GM12891 (cell line): ENCODE measurements at regions not wholly inside any gene's neighbourhood (a gene's known extent, or its start where the extent isn't known, plus 50 kb on each side); places are given as distances from the start of the nearest gene placed in this dataset.

Source experiments
- POLR2A ChIP-seq: IDR thresholded peaks from 2 replicates; pipeline ENCODE4 v1.6.1; 2011; ENCODE audit warnings: low read depth, low read length, control low read depth
- POLR2AphosphoS5 ChIP-seq: IDR thresholded peaks from 2 replicates; pipeline ENCODE4 v1.6.1; 2011; ENCODE audit warnings: low read depth, low read length, control low read depth
- SPI1 ChIP-seq: IDR thresholded peaks from 2 replicates; pipeline ENCODE4 v1.6.1; 2011; ENCODE audit warnings: low read depth, low read length, control low read depth
- TAF1 ChIP-seq: IDR thresholded peaks from 2 replicates; pipeline ENCODE4 v1.6.1; 2011; ENCODE audit warnings: low read depth, low read length, control low read depth

DNA sequence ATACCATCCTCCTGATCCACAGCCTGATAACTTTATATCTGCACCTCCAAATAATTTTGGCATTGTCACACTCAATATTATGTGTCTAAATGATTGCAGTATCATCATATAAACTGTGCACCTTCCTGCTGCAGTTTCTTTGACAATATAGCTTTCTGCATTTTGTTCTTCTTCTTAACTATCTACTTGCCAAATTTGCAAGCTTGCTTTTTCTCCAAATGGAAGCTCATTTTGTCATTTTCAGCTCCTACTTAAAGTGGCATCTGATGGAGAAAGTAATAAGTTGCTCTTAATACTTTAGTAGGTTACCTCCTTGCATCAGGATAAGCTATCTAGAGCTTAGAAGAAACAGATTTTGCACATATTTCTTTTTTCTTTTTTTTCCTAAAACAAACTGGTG is 74.0 kb upstream of the DEFB112 start:
- no peak for TF ChIP-seq POLR2A
- no peak for TF ChIP-seq TAF1
- no peak for TF ChIP-seq SPI1
- TF ChIP-seq POLR2AphosphoS5 = no peak
